Suprapubic skin (tissue), 4 donors: ENCODE measurements at regions not wholly inside any gene's neighbourhood (a gene's known extent, or its start where the extent isn't known, plus 50 kb on each side); places are given as distances from the start of the nearest gene placed in this dataset.

Experiments
- DNase-seq, 2 donors: peaks; one replicate each; pipeline ENCODE4 v3.0.0-alpha.2; 2019; ENCODE audit warnings: low spot score in 2 of 2
- H3K27ac ChIP-seq: fragments of 200-600 bp; sonication (generic); one replicate; pipeline ENCODE4 v1.5.1; 2019
- H3K27me3 ChIP-seq: fragments of 200-600 bp; sonication (generic); one replicate; pipeline ENCODE4 v1.5.1; 2019
- H3K36me3 ChIP-seq: fragments of 200-600 bp; sonication (generic); one replicate; pipeline ENCODE4 v1.5.1; 2019
- H3K4me1 ChIP-seq: fragments of 200-600 bp; sonication (generic); one replicate; pipeline ENCODE4 v1.5.1; 2019
- H3K4me3 ChIP-seq: fragments of 200-600 bp; sonication (generic); one replicate; pipeline ENCODE4 v1.5.1; 2019; ENCODE audit warnings: mild to moderate bottlenecking
- H3K9me3 ChIP-seq: fragments of 200-600 bp; sonication (generic); one replicate; pipeline ENCODE4 v1.5.1; 2019
- CTCF ChIP-seq, 2 donors: fragments of 200-600 bp in 1 of 2; fragments of 450-650 bp in 1 of 2; sonication (generic) in 1 of 2; IDR thresholded peaks; one replicate each; pipeline ENCODE4 v1.5.1; 2016 to 2019; ENCODE audit warnings: antibody characterized with exemption in 2 of 2, mild to moderate bottlenecking in 1 of 2, moderate library complexity in 1 of 2
- EP300 ChIP-seq: sonication (generic); formaldehyde crosslinking; IDR thresholded peaks from one replicate; pipeline ENCODE4 v1.6.1; 2017; ENCODE audit warnings: antibody characterized with exemption
- POLR2A ChIP-seq, 2 donors: fragments of 450-650 bp; IDR thresholded peaks; one replicate each; pipeline ENCODE4 v1.6.1; 2017; ENCODE audit warnings: antibody characterized with exemption in 2 of 2, mild to moderate bottlenecking in 2 of 2, moderate library complexity in 2 of 2
- POLR2AphosphoS5 ChIP-seq, 3 donors: sonication (generic); formaldehyde crosslinking; IDR thresholded peaks; one replicate each; pipeline ENCODE4 v1.6.1; 2017; ENCODE audit warnings: antibody characterized with exemption in 3 of 3
- WGBS: methylation state at CpG from one replicate; pipeline ENCODE4 v1.1.5; 2018; 5-methylcytosine and 5-hydroxymethylcytosine counted together

- 67% methylated on average over 5 of the region's 5 CpGs for WGBS
- H3K4me1 ChIP-seq: no peaks in the 10 kb centered on the region
- H3K27ac ChIP-seq: no peak overlapping the region
- TF ChIP-seq CTCF (IDR thresholded peaks at IDR 0.05): no peak
- no peak for TF ChIP-seq POLR2A (IDR thresholded peaks at IDR 0.05)
- TF ChIP-seq POLR2AphosphoS5 (IDR thresholded peaks at IDR 0.05): no peak
- TF ChIP-seq EP300: no peak
- H3K9me3 ChIP-seq: no peaks in the 10 kb centered on the region
- H3K27me3 ChIP-seq: no peaks in the 10 kb centered on the region
- DNase-seq: no peak
- H3K4me3 ChIP-seq: no peak overlapping the region
- no peaks in the 10 kb centered on the region for H3K36me3 ChIP-seq
Observed at GRCh38 chr5:155987265-155987810, 339.6 kb upstream of the SGCD start.

GRCh38 chr5:155989879-155990278, 337.1 kb upstream of the SGCD start:
- TF ChIP-seq EP300: no peak
- no peak for TF ChIP-seq POLR2AphosphoS5 (IDR thresholded peaks at IDR 0.05)
- TF ChIP-seq POLR2A (IDR thresholded peaks at IDR 0.05): no peak
- no peak for TF ChIP-seq CTCF (IDR thresholded peaks at IDR 0.05)
- no peaks in the 10 kb centered on the region for H3K27me3 ChIP-seq
- no peak for DNase-seq
- no peak overlapping the region for H3K4me3 ChIP-seq
- WGBS: 69% methylated on average over 1 of the region's 1 CpG
- H3K9me3 ChIP-seq: no peaks in the 10 kb centered on the region
- no peak overlapping the region for H3K27ac ChIP-seq
- no peaks in the 10 kb centered on the region for H3K4me1 ChIP-seq
- H3K36me3 ChIP-seq: no peaks in the 10 kb centered on the region

GRCh38 chr5:155996123-155996522, 330.8 kb upstream of the SGCD start:
- H3K27me3 ChIP-seq: no peaks in the 10 kb centered on the region
- TF ChIP-seq CTCF (IDR thresholded peaks at IDR 0.05) (no peak), POLR2AphosphoS5 (IDR thresholded peaks at IDR 0.05) (no peak)
- DNase-seq: no peak
- no peak overlapping the region for H3K27ac ChIP-seq
- 85% methylated on average over 5 of the region's 5 CpGs for WGBS
- H3K4me3 ChIP-seq: no peak overlapping the region
- no peaks in the 10 kb centered on the region for H3K4me1 ChIP-seq
- H3K36me3 ChIP-seq: no peaks in the 10 kb centered on the region
- H3K9me3 ChIP-seq: no peaks in the 10 kb centered on the region

- TF ChIP-seq CTCF (IDR thresholded peaks at IDR 0.05) (no peak), POLR2A (IDR thresholded peaks at IDR 0.05) (no peak), EP300 (no peak), POLR2AphosphoS5 (IDR thresholded peaks at IDR 0.05) (no peak)
- WGBS: 90% methylated on average over 2 of the region's 2 CpGs
- H3K4me1 ChIP-seq: no peaks in the 10 kb centered on the region
Observed at GRCh38 chr5:155998257-155998656, 328.7 kb upstream of the SGCD start.

GRCh38 chr5:156000115-156000514, 326.8 kb upstream of the SGCD start:
- Histone ChIP-seq H3K4me3 (no peak overlapping the region), H3K4me1 (no peaks in the 10 kb centered on the region), H3K9me3 (no peaks in the 10 kb centered on the region), H3K27ac (no peak overlapping the region), H3K27me3 (no peaks in the 10 kb centered on the region), H3K36me3 (no peaks in the 10 kb centered on the region)
- TF ChIP-seq CTCF (IDR thresholded peaks at IDR 0.05) (no peak), EP300 (no peak), POLR2AphosphoS5 (IDR thresholded peaks at IDR 0.05) (no peak), POLR2A (IDR thresholded peaks at IDR 0.05) (no peak)
- 89% methylated on average over 1 of the region's 1 CpG for WGBS
- DNase-seq: no peak

More at GRCh38 chr5:155998257-155998656, 328.7 kb upstream of the SGCD start:
- no peak for DNase-seq
- Histone ChIP-seq H3K27ac (no peak overlapping the region), H3K4me3 (no peak overlapping the region), H3K36me3 (no peaks in the 10 kb centered on the region), H3K27me3 (no peaks in the 10 kb centered on the region), H3K9me3 (no peaks in the 10 kb centered on the region)
